H9 (cell line): ENCODE measurements at regions not wholly inside any gene's neighbourhood (a gene's known extent, or its start where the extent isn't known, plus 50 kb on each side); places are given as distances from the start of the nearest gene placed in this dataset.

Experiments
- DNase-seq: peaks from one replicate; pipeline ENCODE4 v3.0.0-alpha.2; 2017
- H2AFZ ChIP-seq: one replicate; pipeline ENCODE4 v1.6.1; 2013; ENCODE audit warnings: mild to moderate bottlenecking, low read length, control low read depth, moderate library complexity
- H2AK5ac ChIP-seq: 2 replicates; pipeline ENCODE4 v1.6.1; 2013; ENCODE audit warnings: low read length, control low read depth, mixed read lengths; ENCODE audit not compliant: insufficient read length
- H2BK120ac ChIP-seq: one replicate; pipeline ENCODE4 v1.6.1; 2013; ENCODE audit warnings: low read depth, mild to moderate bottlenecking, low read length, control low read depth, inconsistent platforms; ENCODE audit not compliant: poor library complexity, severe bottlenecking
- H2BK12ac ChIP-seq: 2 replicates; pipeline ENCODE4 v1.6.1; 2013; ENCODE audit warnings: low read length, control low read depth, mixed read lengths, low read depth; ENCODE audit not compliant: insufficient read length
- H2BK15ac ChIP-seq: 2 replicates; pipeline ENCODE4 v1.6.1; 2013; ENCODE audit warnings: low read depth, low read length, control low read depth
- H2BK20ac ChIP-seq: one replicate; pipeline ENCODE4 v1.6.1; 2013; ENCODE audit warnings: low read depth, mild to moderate bottlenecking, low read length, control low read depth, inconsistent platforms; ENCODE audit not compliant: poor library complexity, severe bottlenecking
- H2BK5ac ChIP-seq: 2 replicates; pipeline ENCODE4 v1.6.1; 2013; ENCODE audit warnings: low read length, control low read depth, mixed read lengths; ENCODE audit not compliant: insufficient read length
- H3K14ac ChIP-seq: 2 replicates; pipeline ENCODE4 v1.6.1; 2013; ENCODE audit warnings: low read length, control low read depth; ENCODE audit not compliant: insufficient read depth
- H3K18ac ChIP-seq: 2 replicates; pipeline ENCODE4 v1.6.1; 2013; ENCODE audit warnings: low read depth, mild to moderate bottlenecking, mixed read lengths, low read length, control low read depth; ENCODE audit not compliant: insufficient read length
- H3K23ac ChIP-seq: 2 replicates; pipeline ENCODE4 v1.6.1; 2013; ENCODE audit warnings: low read length, control low read depth, mixed read lengths, low read depth; ENCODE audit not compliant: insufficient read length
- H3K23me2 ChIP-seq: 2 replicates; pipeline ENCODE4 v1.6.1; 2013; ENCODE audit warnings: low read depth, mild to moderate bottlenecking, mixed read lengths, low read length, control low read depth; ENCODE audit not compliant: insufficient read length, poor library complexity, severe bottlenecking
- H3K27ac ChIP-seq: 2 replicates; pipeline ENCODE4 v1.5.1; 2013; ENCODE audit warnings: low read length, control low read depth, mixed read lengths, low read depth; ENCODE audit not compliant: insufficient read length
- H3K27me3 ChIP-seq: 2 replicates; pipeline ENCODE4 v1.6.1; 2013; ENCODE audit warnings: low read length, control low read depth, inconsistent platforms; ENCODE audit not compliant: insufficient read depth
- H3K4ac ChIP-seq: 2 replicates; pipeline ENCODE4 v1.6.1; 2013; ENCODE audit warnings: low read depth, mild to moderate bottlenecking, control low read depth, inconsistent platforms, low read length, moderate library complexity
- H3K4me1 ChIP-seq: 2 replicates; pipeline ENCODE4 v1.6.1; 2013; ENCODE audit warnings: low read length, control low read depth, inconsistent platforms; ENCODE audit not compliant: insufficient read depth
- H3K4me2 ChIP-seq: 2 replicates; pipeline ENCODE4 v1.6.1; 2013; ENCODE audit warnings: low read length, control low read depth, mixed read lengths; ENCODE audit not compliant: insufficient read length, insufficient read depth
- H3K56ac ChIP-seq: 2 replicates; pipeline ENCODE4 v1.6.1; 2013; ENCODE audit warnings: low read depth, mild to moderate bottlenecking, mixed read lengths, low read length, control low read depth; ENCODE audit not compliant: insufficient read length
- H3K79me1 ChIP-seq: 2 replicates; pipeline ENCODE4 v1.6.1; 2013; ENCODE audit warnings: low read depth, mild to moderate bottlenecking, moderate library complexity, low read length, control low read depth, inconsistent platforms; ENCODE audit not compliant: insufficient read depth, poor library complexity, severe bottlenecking
- H3K79me2 ChIP-seq: 2 replicates; pipeline ENCODE4 v1.6.1; 2013; ENCODE audit warnings: low read length, control low read depth, inconsistent platforms; ENCODE audit not compliant: insufficient read depth
- H3K9ac ChIP-seq: 2 replicates; pipeline ENCODE4 v1.6.1; 2013; ENCODE audit warnings: low read length, control low read depth, mixed read lengths; ENCODE audit not compliant: insufficient read length; ENCODE audit errors: extremely low read depth
- H3K9me3 ChIP-seq: one replicate; pipeline ENCODE4 v1.6.1; 2013; ENCODE audit warnings: low read depth, low read length, inconsistent platforms; ENCODE audit not compliant: control insufficient read depth
- H3T11ph ChIP-seq: one replicate; pipeline ENCODE4 v1.6.1; 2013; ENCODE audit warnings: mild to moderate bottlenecking, low read length, control low read depth, inconsistent platforms
- H4K20me1 ChIP-seq: one replicate; pipeline ENCODE4 v1.6.1; 2013; ENCODE audit not compliant: control insufficient read depth, insufficient read length, insufficient read depth
- H4K5ac ChIP-seq: 2 replicates; pipeline ENCODE4 v1.6.1; 2013; ENCODE audit warnings: low read depth, mild to moderate bottlenecking, mixed read lengths, low read length, control low read depth; ENCODE audit not compliant: insufficient read length
- H4K8ac ChIP-seq: replicated peaks from 2 replicates; pipeline ENCODE4 v1.6.1; 2013; ENCODE audit warnings: low read length, control low read depth, mixed read lengths, low read depth; ENCODE audit not compliant: insufficient read length
- H4K91ac ChIP-seq: 2 replicates; pipeline ENCODE4 v1.6.1; 2013; ENCODE audit warnings: low read depth, mild to moderate bottlenecking, moderate library complexity, mixed read lengths, low read length, control low read depth; ENCODE audit not compliant: insufficient read length
- H3K27ac Mint-ChIP-seq, 3 experiments: 2 replicates in 2 of 3; 3 replicates in 1 of 3; pipeline ENCODE4 v1.8.0; 2020 to 2021; ENCODE audit warnings: mixed read lengths in 3 of 3, mild to moderate bottlenecking in 1 of 3, moderate library complexity in 1 of 3
- H3K27me3 Mint-ChIP-seq: 2 replicates; pipeline ENCODE4 v1.8.0; 2021; ENCODE audit warnings: low read depth, mild to moderate bottlenecking, moderate library complexity, mixed read lengths
- H3K36me3 Mint-ChIP-seq, 3 experiments: 2 replicates in 2 of 3; 3 replicates in 1 of 3; pipeline ENCODE4 v1.8.0; 2020 to 2021; ENCODE audit warnings: low read depth in 3 of 3, mixed read lengths in 3 of 3; ENCODE audit not compliant: insufficient read depth in 1 of 3
- H3K4me1 Mint-ChIP-seq, 2 experiments: 2 replicates each; pipeline ENCODE4 v1.8.0; 2020; ENCODE audit warnings: mixed read lengths in 2 of 2
- H3K4me3 Mint-ChIP-seq, 2 experiments: 2 replicates in 1 of 2; 3 replicates in 1 of 2; pipeline ENCODE4 v1.8.0; 2020 to 2021; ENCODE audit warnings: mild to moderate bottlenecking in 2 of 2, mixed read lengths in 2 of 2, moderate library complexity in 1 of 2
- H3K9me3 Mint-ChIP-seq, 2 experiments: 2 replicates in 1 of 2; 3 replicates in 1 of 2; pipeline ENCODE4 v1.8.0; 2020; ENCODE audit warnings: mild to moderate bottlenecking in 2 of 2, mixed read lengths in 2 of 2, moderate library complexity in 1 of 2
- WGBS: extraction: QIAGEN DNeasy Blood & Tissue Kit; methylation state at CpG from one replicate; pipeline ENCODE4 v1.1.7; 2013; ENCODE audit warnings: missing lambda C conversion rate, low lambda C conversion rate, mixed read lengths; ENCODE audit not compliant: insufficient read length; ENCODE audit errors: extremely low coverage; 5-methylcytosine and 5-hydroxymethylcytosine counted together
- TF ChIP-seq, protein P1 (sequence below): fragments of 200-600 bp; sonication (generic); conservative IDR thresholded peaks from 3 replicates; pipeline ENCODE4 v1.8.0; 2021; ENCODE audit warnings: antibody characterized with exemption, mild to moderate bottlenecking

DNA sequence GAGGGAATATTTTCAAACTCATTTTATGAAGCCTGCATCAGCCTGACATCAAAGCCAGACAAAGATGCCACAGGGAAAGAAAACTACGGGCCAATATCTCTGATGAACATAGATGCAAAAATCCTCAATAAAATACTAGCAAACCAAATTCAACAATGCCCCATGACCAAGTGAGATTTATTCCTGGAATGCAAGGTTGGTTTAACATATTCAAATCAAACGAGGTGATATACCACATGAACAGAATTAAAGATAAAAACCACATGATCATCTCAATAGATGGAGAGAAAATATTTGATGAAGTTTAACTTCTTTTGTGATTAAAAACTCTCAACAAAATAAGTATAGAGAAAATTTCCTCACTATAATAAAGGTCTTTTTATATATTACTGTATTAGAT lies 792.0 kb upstream of the ZNF608 start:
- Histone ChIP-seq H3K4ac (no peak overlapping the region), H2BK5ac (no peak overlapping the region), H3K27me3 (no peaks in the 10 kb centered on the region), H3K23ac (no peak overlapping the region), H4K20me1 (no peaks in the 10 kb centered on the region), H3K79me1 (no peaks in the 10 kb centered on the region), H3K56ac (no peak overlapping the region), H3K79me2 (no peaks in the 10 kb centered on the region), H4K5ac (no peak overlapping the region), H4K8ac (no peak overlapping the region), H3K9me3 (no peaks in the 10 kb centered on the region), H3K9ac (no peak overlapping the region), H2BK12ac (no peak overlapping the region), H2AK5ac (no peak overlapping the region), H3K4me1 (no peaks in the 10 kb centered on the region), H4K91ac (no peak overlapping the region), H2BK15ac (no peak overlapping the region), H3K14ac (no peak overlapping the region), H3T11ph (no peak overlapping the region), H3K27ac (no peak overlapping the region), H2BK120ac (no peak overlapping the region), H2BK20ac (no peak overlapping the region), H3K18ac (no peak overlapping the region), H3K4me2 (no peak overlapping the region), H2AFZ (no peak overlapping the region), H3K23me2 (no peaks in the 10 kb centered on the region)
- Mint-ChIP-seq H3K27me3 (no peaks in the 10 kb centered on the region), H3K4me3 (no peak overlapping the region), H3K36me3 (peaks cover 13 to 24% (median 13%) of the 10 kb centered on the region in 3 experiments), H3K4me1 (0 out of 4 replicates have a peak, but pooled peaks cover 0 to 4% of the 10 kb centered on the region in 2 experiments), H3K9me3 (peaks cover 18% of the 10 kb centered on the region in 2 experiments), H3K27ac (no peak overlapping the region)
- WGBS, result no CpG with 5 or more reads among the region's 2 CpGs
- no peak for DNase-seq
- TF ChIP-seq, protein P1, sequence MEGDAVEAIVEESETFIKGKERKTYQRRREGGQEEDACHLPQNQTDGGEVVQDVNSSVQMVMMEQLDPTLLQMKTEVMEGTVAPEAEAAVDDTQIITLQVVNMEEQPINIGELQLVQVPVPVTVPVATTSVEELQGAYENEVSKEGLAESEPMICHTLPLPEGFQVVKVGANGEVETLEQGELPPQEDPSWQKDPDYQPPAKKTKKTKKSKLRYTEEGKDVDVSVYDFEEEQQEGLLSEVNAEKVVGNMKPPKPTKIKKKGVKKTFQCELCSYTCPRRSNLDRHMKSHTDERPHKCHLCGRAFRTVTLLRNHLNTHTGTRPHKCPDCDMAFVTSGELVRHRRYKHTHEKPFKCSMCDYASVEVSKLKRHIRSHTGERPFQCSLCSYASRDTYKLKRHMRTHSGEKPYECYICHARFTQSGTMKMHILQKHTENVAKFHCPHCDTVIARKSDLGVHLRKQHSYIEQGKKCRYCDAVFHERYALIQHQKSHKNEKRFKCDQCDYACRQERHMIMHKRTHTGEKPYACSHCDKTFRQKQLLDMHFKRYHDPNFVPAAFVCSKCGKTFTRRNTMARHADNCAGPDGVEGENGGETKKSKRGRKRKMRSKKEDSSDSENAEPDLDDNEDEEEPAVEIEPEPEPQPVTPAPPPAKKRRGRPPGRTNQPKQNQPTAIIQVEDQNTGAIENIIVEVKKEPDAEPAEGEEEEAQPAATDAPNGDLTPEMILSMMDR, result no peak
